Esophagus squamous epithelium (tissue), 4 donors: ENCODE measurements at regions not wholly inside any gene's neighbourhood (a gene's known extent, or its start where the extent isn't known, plus 50 kb on each side); places are given as distances from the start of the nearest gene placed in this dataset.

Experiments used
- POLR2A ChIP-seq, 4 donors: fragments of 450-650 bp; IDR thresholded peaks; one replicate each; pipeline ENCODE4 v1.6.1; 2017; ENCODE audit warnings: antibody characterized with exemption in 4 of 4, mild to moderate bottlenecking in 4 of 4, moderate library complexity in 3 of 4
- TF ChIP-seq, protein P1 (sequence below), 6 experiments: fragments of 450-650 bp in 4 of 6; fragments of 200-600 bp in 2 of 6; sonication (generic) in 2 of 6; IDR thresholded peaks; one replicate each; pipeline ENCODE4 v1.5.1; 2016 to 2019; ENCODE audit warnings: antibody characterized with exemption in 6 of 6, mild to moderate bottlenecking in 4 of 6, moderate library complexity in 4 of 6

GRCh38 chr20:39808613-39809012 is 846.5 kb downstream of the DHX35 start:
- TF ChIP-seq, protein P1, sequence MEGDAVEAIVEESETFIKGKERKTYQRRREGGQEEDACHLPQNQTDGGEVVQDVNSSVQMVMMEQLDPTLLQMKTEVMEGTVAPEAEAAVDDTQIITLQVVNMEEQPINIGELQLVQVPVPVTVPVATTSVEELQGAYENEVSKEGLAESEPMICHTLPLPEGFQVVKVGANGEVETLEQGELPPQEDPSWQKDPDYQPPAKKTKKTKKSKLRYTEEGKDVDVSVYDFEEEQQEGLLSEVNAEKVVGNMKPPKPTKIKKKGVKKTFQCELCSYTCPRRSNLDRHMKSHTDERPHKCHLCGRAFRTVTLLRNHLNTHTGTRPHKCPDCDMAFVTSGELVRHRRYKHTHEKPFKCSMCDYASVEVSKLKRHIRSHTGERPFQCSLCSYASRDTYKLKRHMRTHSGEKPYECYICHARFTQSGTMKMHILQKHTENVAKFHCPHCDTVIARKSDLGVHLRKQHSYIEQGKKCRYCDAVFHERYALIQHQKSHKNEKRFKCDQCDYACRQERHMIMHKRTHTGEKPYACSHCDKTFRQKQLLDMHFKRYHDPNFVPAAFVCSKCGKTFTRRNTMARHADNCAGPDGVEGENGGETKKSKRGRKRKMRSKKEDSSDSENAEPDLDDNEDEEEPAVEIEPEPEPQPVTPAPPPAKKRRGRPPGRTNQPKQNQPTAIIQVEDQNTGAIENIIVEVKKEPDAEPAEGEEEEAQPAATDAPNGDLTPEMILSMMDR (IDR thresholded peaks at IDR 0.05), result no peak
- no peak for TF ChIP-seq POLR2A (IDR thresholded peaks at IDR 0.05)
